ENCODE measurements at regions not wholly inside any gene's neighbourhood (a gene's known extent, or its start where the extent isn't known, plus 50 kb on each side); places are given as distances from the start of the nearest gene placed in this dataset.

DNA sequence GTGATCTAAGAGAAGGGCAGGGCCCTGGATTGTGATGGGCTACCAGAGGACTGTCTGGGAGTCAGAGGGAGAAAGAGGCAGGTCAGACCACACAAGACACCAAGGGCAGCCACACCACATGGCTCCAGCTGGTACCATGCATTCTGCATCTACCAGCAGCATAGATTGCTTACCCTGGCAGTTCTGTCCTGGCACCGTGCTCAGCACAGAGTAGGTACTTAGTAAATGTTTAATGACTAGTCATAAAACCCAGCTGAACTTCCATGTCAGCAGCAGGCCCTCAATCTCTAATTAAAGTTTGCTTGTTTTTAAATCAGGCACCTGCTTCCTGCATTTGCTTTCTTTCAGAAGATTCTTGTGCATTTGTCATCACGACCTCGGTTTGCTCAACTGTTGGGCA lies 77.3 kb upstream of the ATP2B2 start:
- no peak for TF ChIP-seq POLR2A (IDR thresholded peaks at IDR 0.05; ENCODE audit: low read depth, low read length)
- no peak for TF ChIP-seq TAF1 (IDR thresholded peaks at IDR 0.05; ENCODE audit: borderline replicate concordance, low read depth, low read length)
- TF ChIP-seq POLR2AphosphoS5 (IDR thresholded peaks at IDR 0.05; ENCODE audit: low read depth, low read length): no peak

All from GM12892 (cell line).